ENCODE measurements at regions not wholly inside any gene's neighbourhood (a gene's known extent, or its start where the extent isn't known, plus 50 kb on each side); places are given as distances from the start of the nearest gene placed in this dataset.

GRCh38 chr13:72100339-72100738 lies 233.3 kb upstream of the DACH1 start:
- DNase-seq, result no peak

- no peak for DNase-seq
These were observed 230.6 kb upstream of the DACH1 start for GRCh38 chr13:72097568-72097967.

GRCh38 chr13:72093262-72093661 lies 226.3 kb upstream of the DACH1 start:
- no peak for DNase-seq

GRCh38 chr13:72074663-72075062 lies 207.7 kb upstream of the DACH1 start:
- DNase-seq, result no peak

GRCh38 chr13:72072261-72072660 lies 205.3 kb upstream of the DACH1 start:
- DNase-seq, result no peak

- DNase-seq, result no peak
These were observed 204.7 kb upstream of the DACH1 start for GRCh38 chr13:72071713-72072112.

- no peak for DNase-seq
These were observed 195.6 kb upstream of the DACH1 start for GRCh38 chr13:72062566-72062965.

- DNase-seq, result no peak
These were observed 194.6 kb upstream of the DACH1 start for GRCh38 chr13:72061613-72062012.

- DNase-seq, result no peak
These were observed 183.2 kb upstream of the DACH1 start for GRCh38 chr13:72050251-72050650.

GRCh38 chr13:72043366-72043765 lies 176.4 kb upstream of the DACH1 start:
- no peak for DNase-seq

GRCh38 chr13:72041165-72041564 lies 174.2 kb upstream of the DACH1 start:
- no peak for DNase-seq

- DNase-seq, result no peak
These were observed 172.1 kb upstream of the DACH1 start for GRCh38 chr13:72039126-72039525.

GRCh38 chr13:72029981-72030380 lies 163.0 kb upstream of the DACH1 start:
- no peak for DNase-seq

GRCh38 chr13:72025836-72026235 lies 158.8 kb upstream of the DACH1 start:
- DNase-seq, result no peak

GRCh38 chr13:72023895-72024294 lies 156.9 kb upstream of the DACH1 start:
- DNase-seq, result no peak

GRCh38 chr13:72005455-72005854 lies 138.5 kb upstream of the DACH1 start:
- no peak for DNase-seq

- DNase-seq, result no peak
These were observed 137.9 kb upstream of the DACH1 start for GRCh38 chr13:72004784-72005374.

GRCh38 chr13:72004246-72004645 lies 137.2 kb upstream of the DACH1 start:
- DNase-seq, result no peak

- no peak for DNase-seq
These were observed 131.2 kb upstream of the DACH1 start for GRCh38 chr13:71998223-71998622.

GRCh38 chr13:71979616-71980015 lies 112.6 kb upstream of the DACH1 start:
- DNase-seq, result no peak

GRCh38 chr13:71977028-71977427 lies 110.0 kb upstream of the DACH1 start:
- no peak for DNase-seq

GRCh38 chr13:71967990-71968389 lies 101.0 kb upstream of the DACH1 start:
- DNase-seq, result no peak

GRCh38 chr13:71964491-71965100 lies 97.6 kb upstream of the DACH1 start:
- DNase-seq, result peak in 1 of 2 donors; percentile 1

- DNase-seq, result no peak
These were observed 95.7 kb upstream of the DACH1 start for GRCh38 chr13:71962735-71963134.

- no peak for DNase-seq
These were observed 95.1 kb upstream of the DACH1 start for GRCh38 chr13:71962126-71962525.

Data from inflammatory macrophage (primary cell).